T follicular helper cell (primary cell): ENCODE measurements at regions not wholly inside any gene's neighbourhood (a gene's known extent, or its start where the extent isn't known, plus 50 kb on each side); places are given as distances from the start of the nearest gene placed in this dataset.

Experiments used
- DNase-seq: peaks from one replicate; pipeline ENCODE4 v3.0.0-alpha.2; 2020; ENCODE audit warnings: low read depth

GRCh38 chr5:81855591-81855990 lies 104.7 kb upstream of the SSBP2 start:
- DNase-seq = no peak

- no peak for DNase-seq
Observed at GRCh38 chr5:81854915-81855314, 104.0 kb upstream of the SSBP2 start.

- no peak for DNase-seq
Observed at GRCh38 chr5:81854485-81854884, 103.6 kb upstream of the SSBP2 start.

- DNase-seq = no peak
Observed at GRCh38 chr5:81853030-81853357, 102.1 kb upstream of the SSBP2 start.

DNA sequence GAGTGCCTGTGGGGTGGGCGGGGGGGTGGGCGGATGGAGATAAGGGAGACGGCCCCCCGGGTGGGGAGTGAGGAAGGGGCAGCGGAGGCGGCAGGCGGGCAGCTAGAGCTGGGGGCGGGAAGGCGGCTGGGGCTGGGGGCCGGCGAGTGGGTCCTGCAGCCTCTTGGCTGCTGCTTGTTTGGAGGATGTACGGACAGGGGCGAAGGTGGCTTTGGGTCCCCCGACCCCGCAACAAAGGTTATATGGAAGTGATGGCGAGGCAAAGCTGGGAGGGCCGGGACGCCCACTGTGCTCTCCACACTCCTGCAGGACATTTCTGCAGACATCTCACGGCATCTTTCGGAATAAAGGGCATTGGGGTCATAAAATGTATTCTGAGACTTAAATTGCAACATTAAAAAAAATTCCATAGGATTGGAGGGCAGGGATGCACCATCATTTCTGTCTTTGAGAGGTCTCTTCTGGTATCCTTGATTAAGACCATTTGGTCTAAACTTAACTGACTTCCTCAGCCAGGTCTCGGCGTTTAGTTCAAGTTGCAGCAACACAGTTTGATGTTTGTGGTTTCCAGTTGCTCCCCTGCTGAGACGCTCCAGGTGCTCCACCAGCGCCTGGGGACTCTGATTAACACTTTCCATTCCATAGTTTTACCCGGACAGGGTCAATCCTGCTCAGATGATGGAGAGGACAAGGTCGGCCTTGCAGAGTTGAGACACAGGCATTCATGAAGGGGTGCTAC lies 101.6 kb upstream of the SSBP2 start:
- DNase-seq = no peak

DNA sequence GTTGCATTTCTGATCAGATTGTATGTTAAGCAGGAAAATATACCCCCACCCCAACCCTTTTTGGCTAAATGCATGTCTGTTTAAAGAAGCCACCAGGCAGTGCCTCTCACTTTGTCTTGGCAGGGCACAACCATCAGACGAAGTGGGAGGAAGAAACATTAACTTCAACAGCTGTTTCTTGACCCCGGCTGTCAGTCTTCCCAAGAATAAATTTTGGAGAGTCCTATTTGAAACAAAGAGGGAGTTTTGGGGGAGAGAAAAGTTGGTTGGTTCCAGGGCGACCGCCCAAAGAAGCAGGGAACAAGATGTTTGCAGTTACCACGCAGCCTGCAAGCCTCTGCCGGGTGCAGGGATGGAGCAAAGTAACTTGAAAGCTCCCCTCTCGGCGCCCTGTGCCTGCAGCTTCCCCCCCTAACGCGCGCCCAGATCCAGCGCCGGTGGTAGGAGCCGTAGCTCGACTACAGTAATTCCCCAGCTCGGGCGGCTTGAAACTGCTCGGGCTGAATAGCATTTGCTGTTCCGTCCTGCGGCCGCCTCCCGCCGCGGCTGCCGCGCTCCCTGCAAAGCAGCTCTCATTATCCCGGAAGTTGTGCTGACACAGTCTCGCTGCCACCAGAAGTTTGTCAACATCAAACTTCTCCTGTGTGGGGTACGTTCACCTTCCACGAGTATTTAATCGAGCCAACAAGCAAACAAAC lies 100.7 kb upstream of the SSBP2 start:
- peak; percentile 83 for DNase-seq

GRCh38 chr5:81850501-81851357 lies 99.8 kb upstream of the SSBP2 start:
- no peak for DNase-seq

GRCh38 chr5:81849770-81850367 lies 99.0 kb upstream of the SSBP2 start:
- DNase-seq = no peak

DNA sequence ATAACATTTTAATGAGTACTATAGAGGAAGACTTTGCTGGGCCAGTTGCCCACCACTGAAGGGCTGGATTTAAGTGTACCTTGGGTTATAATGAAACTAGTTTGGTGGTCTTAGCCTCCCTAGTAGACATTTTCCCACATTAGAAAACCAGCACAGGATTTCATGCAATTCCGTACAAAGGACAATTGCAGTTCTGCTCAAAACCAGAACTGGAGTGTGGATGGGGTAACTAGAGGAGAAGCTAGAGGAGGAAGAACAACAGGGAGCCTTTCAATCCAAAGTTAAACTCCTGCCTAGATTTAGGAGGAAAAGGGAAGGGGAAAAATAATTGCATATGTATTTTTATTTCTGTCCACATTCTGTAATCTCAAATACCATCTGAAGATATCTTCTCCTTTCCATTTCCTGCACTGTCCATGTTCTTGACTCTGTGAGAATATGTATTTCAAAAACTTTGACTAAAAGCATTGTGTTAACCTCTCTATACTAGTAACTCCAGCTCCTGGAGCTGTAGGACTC lies 97.5 kb upstream of the SSBP2 start:
- DNase-seq = no peak

- DNase-seq = no peak
Observed at GRCh38 chr5:81846301-81846700, 95.4 kb upstream of the SSBP2 start.

DNA sequence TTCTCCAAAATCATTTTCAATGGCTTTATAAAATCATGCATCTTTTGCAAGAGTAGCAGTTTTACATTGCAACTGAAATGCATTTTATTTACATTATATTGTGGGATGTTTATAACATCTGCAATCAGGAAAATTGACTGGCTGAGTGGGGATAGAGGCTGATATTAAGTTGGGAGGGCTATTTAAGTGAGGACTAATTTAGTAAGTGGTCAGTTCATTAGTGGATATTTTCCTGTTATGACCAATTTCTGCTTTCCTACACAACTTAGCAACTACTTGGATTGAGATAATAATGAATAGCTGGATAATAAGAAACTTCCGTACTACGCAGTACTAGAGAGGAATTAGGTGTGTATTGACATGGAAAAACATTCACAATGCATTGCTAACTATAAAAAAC lies 92.9 kb upstream of the SSBP2 start:
- DNase-seq = no peak

- no peak for DNase-seq
Observed at GRCh38 chr5:81842795-81843398, 92.0 kb upstream of the SSBP2 start.

- DNase-seq = no peak
Observed at GRCh38 chr5:81839034-81839433, 88.1 kb upstream of the SSBP2 start.

DNA sequence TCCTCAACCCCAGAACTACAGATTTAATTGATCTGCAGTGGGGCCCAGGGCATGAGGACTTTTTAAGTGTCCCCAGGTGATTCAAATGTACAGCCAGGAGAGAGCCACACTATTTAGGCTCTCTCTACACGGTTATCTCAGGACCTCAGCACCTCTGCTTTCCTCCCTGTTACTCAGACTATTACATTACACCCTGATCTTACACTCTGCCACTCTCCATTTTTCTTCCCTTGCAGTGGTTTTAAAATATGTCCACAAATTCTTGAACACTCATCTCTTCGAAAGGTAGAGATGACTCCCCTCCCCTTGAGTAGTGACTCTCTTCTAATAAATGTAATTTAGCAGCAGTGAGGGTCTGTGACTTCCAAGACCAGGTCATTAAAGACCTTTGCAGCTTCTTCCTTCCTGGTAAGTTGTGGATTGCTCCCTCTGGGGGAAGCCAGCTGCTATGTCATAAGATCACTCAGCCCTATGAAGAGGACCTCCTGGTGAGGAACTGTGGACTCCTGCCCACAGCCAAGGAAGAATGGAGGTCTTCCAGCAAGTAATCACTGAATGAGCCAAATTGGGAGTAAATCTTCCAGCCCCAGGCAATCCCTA lies 87.5 kb upstream of the SSBP2 start:
- DNase-seq = peak; percentile 5

DNA sequence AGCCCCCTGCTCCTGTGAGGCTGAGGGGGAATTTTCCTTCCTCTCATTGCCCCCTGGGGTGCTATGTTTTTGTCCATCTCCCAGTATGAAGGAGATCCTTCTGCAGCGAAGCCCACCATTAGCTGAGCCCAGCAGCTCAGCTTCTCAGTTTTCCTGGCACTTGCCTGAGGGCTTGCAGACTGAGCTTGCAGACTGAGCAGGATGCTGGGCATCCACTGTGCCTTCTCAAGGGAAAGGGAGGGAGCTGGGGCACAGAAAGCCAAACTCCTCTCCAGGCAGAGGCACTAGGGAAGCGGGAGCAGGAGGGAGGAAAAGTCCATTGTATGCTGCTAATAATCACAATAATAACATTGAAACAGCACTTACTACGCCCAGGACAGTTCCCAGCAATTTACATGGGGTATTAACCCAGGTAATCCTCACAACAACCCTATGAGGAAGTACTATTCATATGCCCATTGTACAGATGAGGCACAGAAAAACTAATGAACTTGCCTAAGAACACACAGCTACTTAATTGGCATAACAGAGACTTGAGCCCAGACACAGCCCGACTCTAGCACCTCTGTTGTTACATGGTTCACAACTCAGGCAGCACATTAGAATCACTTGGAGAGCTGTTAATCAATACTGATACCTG lies 86.9 kb upstream of the SSBP2 start:
- DNase-seq = no peak

GRCh38 chr5:81835814-81836367 lies 85.0 kb upstream of the SSBP2 start:
- no peak for DNase-seq

DNA sequence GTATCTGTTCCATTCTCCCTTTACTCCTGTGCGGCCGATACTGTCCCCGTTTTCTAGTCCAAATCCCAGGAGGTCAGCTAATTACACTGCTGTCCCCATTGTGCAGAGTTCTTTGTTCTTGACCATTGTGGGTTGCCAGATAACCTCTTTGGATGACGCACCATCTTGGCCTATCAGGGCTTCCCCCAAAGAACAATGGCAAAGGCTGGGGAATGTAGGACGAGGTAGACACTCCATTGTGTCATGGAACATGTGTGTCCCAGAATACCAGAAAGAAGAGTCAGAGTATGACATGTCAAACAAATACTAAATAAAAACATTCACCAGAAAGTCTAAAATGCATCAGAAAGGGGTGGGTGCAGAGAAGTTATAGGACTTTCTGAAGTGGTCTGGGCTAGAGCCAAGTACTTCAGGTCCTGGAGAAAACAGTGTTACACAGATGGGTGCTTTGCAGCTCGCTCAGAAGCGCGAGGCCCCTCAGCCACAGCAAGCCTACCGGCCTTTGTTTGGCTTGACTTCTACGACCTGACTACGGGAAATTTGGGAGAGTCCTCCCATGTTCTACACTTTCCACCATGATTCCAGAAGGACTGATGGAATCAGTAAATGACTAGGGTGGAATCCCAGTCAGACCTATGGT lies 83.2 kb upstream of the SSBP2 start:
- no peak for DNase-seq

GRCh38 chr5:81830596-81830995 lies 79.7 kb upstream of the SSBP2 start:
- no peak for DNase-seq

DNA sequence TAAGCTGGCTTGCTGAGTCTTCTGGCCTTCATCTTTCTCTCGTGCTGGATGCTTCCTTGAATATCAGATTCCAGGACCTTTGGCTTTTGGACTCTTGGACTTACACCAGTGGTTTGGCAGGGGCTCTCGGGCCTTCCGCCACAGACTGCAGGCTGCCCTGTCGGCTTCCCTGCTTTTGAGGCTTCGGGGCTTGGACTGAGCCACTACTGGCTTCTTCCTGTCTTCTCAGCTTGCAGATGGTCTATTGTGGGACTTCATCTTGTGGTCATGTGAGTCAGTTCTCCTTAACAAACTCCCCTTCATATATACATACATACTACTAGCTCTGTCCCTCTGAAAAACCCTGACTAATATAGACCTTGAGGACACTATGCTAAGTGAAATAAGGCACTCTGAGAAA lies 78.3 kb upstream of the SSBP2 start:
- no peak for DNase-seq

GRCh38 chr5:81827500-81827899 lies 76.6 kb upstream of the SSBP2 start:
- DNase-seq = no peak
